Right lobe of liver (tissue), 4 donors: ENCODE measurements at regions not wholly inside any gene's neighbourhood (a gene's known extent, or its start where the extent isn't known, plus 50 kb on each side); places are given as distances from the start of the nearest gene placed in this dataset.

ENCODE experiments used
- CTCF ChIP-seq, 4 donors: fragments of 200-600 bp in 3 of 4; fragments of 450-650 bp in 1 of 4; IDR thresholded peaks; one replicate each; pipeline versions ENCODE4 v1.5.1 to v1.8.0; 2016 to 2022; ENCODE audit warnings: antibody characterized with exemption in 4 of 4, mild to moderate bottlenecking in 2 of 4
- POLR2A ChIP-seq: fragments of 450-650 bp; IDR thresholded peaks from one replicate; pipeline ENCODE4 v1.6.1; 2017; ENCODE audit warnings: antibody characterized with exemption, mild to moderate bottlenecking
- donor health status: DM: no; HTN: no; CAD: no.
- donor health status: DM: no; HTN: no; CAD: no.
- donor health status: DM: no; HTN: yes; CAD: no.

DNA sequence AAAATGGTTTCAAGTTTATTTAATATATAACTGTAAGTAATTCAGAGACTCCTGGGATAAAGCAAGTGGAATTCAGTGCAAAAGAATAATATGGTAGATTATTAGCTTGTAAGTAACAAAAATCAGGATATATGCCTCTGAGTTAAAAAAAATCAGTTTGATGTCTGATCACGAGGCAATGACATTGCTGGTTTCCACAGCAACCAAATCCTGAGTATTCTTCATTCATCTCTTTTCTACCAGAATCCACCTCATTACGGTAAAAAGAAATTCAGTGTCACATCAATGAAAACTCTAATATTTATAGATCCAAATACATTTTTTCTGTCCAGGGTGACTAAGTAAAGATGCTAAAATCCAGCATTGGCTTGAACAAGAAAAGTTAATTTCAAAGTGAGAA, 642.3 kb upstream of the TMPRSS15 start:
- TF ChIP-seq CTCF (IDR thresholded peaks at IDR 0.05) (no peak), POLR2A (no peak)
